GM12892 (cell line): ENCODE measurements at regions not wholly inside any gene's neighbourhood (a gene's known extent, or its start where the extent isn't known, plus 50 kb on each side); places are given as distances from the start of the nearest gene placed in this dataset.

ENCODE experiments used
- POLR2A ChIP-seq: IDR thresholded peaks from 2 replicates; pipeline ENCODE4 v1.6.1; 2011; ENCODE audit warnings: low read depth, low read length, control low read depth
- POLR2AphosphoS5 ChIP-seq: IDR thresholded peaks from 2 replicates; pipeline ENCODE4 v1.6.1; 2011; ENCODE audit warnings: low read depth, low read length, control low read depth

GRCh38 chr12:66971816-66972215 is 292.9 kb upstream of the GRIP1 start:
- TF ChIP-seq POLR2A (no peak), POLR2AphosphoS5 (no peak)
